ENCODE measurements at regions not wholly inside any gene's neighbourhood (a gene's known extent, or its start where the extent isn't known, plus 50 kb on each side); places are given as distances from the start of the nearest gene placed in this dataset.

DNA sequence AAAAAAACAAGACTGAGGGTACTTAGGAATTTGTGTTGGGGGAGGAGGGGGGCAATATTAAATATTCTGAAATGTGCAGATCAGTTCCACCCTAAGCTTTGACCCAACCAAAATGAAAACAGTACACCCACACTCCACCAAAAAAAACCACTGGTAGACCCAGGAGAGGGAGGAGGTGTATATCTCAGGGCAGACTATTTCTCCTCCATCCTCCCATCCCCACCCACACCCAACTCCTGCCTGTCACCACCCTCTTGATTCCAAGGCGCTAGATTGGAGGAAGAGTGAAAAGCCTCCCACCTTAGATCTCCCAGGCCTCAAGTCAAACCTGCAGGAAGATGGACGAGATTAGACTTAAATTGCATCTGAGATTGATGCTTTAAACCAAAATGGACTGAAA, 76.6 kb upstream of the SRD5A3 start:
- TF ChIP-seq, protein P1, sequence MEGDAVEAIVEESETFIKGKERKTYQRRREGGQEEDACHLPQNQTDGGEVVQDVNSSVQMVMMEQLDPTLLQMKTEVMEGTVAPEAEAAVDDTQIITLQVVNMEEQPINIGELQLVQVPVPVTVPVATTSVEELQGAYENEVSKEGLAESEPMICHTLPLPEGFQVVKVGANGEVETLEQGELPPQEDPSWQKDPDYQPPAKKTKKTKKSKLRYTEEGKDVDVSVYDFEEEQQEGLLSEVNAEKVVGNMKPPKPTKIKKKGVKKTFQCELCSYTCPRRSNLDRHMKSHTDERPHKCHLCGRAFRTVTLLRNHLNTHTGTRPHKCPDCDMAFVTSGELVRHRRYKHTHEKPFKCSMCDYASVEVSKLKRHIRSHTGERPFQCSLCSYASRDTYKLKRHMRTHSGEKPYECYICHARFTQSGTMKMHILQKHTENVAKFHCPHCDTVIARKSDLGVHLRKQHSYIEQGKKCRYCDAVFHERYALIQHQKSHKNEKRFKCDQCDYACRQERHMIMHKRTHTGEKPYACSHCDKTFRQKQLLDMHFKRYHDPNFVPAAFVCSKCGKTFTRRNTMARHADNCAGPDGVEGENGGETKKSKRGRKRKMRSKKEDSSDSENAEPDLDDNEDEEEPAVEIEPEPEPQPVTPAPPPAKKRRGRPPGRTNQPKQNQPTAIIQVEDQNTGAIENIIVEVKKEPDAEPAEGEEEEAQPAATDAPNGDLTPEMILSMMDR (IDR thresholded peaks at IDR 0.05; ENCODE audit: insufficient read depth, low read depth, low read length) = no peak
- TF ChIP-seq EZH2 (IDR thresholded peaks at IDR 0.05; ENCODE audit: insufficient read depth, low read length) = no peak

Measured in astrocyte (in vitro differentiated cells and primary cell).